NCI-H446 treated with DMSO at 0.1 percent for 48 hours (cell line): ENCODE measurements at regions not wholly inside any gene's neighbourhood (a gene's known extent, or its start where the extent isn't known, plus 50 kb on each side); places are given as distances from the start of the nearest gene placed in this dataset.
"Not testable (repeated sequence)": the region's sequence is repeated elsewhere in the genome, so short reads cannot be mapped to it uniquely, and the experiment has no call there.

Source experiments
- DNase-seq: peaks from one replicate; lab custom pipeline; 2025; lab: John Stamatoyannopoulos, UW

DNA sequence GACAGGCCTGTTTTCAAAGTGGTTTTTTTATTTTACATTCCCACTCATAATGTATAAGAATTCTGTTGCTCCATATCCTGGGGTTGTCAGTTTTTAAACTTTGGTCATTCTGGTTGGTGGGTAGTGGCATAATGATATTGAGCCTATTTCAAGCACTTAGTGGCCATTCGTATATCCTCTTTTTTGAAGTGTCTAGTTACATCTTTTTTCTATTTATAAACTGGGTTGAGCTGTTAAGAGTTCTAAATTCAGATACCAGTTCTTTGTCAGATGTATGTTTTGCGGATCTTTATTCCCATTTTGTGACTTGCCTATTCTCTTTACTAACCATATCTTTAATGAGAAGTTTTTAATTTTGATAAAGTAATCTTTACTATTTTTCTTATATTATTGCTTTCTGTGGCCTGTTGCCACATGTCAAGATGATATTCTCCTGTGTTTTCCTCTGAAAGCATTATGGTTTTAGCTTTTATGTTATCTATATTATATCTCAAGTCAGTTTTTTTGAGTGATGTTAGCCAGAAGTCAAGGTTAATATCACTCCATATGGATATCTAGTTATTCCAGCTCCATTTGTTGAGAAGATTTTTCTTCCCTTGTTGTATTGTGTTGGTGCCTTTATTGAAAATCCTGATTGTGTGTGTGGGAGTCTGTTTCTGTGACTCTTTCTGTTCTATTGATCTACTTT, 110.9 kb downstream of the FHIP1A start:
- no peak for DNase-seq

DNA sequence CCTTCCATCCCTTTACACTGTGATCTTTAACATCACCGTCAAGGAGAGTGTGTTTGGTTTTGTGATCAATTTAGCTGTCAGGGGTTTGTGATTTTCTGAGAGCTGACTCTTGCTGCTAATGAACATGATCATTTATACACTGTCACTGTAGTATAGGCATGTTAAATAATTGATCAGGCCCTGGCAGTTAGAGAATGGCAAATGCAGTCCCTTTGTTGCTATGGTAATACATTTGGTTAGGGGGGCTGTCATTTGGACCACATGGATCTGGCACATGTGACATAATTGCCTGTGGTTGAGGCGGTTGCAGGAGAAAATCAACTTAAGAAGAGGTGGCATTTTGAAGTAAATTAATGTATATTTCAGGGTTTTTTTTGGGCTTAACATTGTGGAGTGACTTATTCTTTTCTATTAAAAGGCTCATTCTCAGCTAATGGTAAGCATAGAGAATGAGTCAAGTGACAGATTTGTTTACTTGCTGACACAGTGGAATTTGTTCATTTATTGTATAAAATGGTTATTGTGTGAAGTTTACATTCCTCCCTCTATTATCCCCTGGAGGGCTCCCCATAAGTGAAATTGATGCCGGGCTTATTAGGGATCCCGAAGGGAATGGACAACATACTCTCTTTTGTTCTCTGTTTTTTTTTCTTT, 114.0 kb downstream of the FHIP1A start:
- no peak for DNase-seq

DNA sequence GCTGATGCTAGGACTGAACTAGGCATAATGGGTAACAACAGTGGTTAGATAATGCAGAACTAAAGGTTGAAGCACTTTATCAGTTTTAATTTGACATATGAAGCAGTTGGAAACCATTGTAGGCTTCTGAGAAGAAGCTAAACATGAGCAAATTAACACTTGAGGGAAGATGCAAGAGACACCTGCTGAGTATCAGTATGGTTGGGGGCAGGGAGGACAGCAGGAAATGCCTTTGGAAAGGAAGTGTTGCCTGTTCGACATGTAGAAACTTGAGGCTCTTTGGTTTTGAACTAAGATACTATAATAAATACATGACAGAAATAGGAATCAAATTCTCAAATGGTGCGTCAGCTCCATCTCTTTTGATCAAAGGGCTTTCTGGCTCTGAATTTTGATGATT, 115.6 kb downstream of the FHIP1A start:
- no peak for DNase-seq

DNA sequence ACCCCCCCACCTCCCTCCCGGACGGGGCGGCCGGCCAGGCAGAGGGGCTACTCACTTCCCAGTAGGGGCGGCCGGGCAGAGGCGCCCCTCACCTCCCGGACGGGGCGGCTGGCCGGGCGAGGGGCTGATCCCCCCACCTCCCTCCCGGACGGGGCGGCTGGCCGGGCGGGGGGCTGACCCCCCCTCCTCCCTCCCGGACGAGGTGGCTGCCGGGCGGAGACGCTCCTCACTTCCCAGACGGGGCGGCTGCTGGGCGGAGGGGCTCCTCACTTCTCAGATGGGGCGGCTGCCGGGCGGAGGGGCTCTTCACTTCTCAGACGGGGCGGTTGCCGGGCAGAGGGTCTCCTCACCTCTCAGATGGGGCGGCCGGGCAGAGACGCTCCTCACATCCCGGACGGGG, 117.5 kb downstream of the FHIP1A start:
- DNase-seq, result not testable (repeated sequence)

DNA sequence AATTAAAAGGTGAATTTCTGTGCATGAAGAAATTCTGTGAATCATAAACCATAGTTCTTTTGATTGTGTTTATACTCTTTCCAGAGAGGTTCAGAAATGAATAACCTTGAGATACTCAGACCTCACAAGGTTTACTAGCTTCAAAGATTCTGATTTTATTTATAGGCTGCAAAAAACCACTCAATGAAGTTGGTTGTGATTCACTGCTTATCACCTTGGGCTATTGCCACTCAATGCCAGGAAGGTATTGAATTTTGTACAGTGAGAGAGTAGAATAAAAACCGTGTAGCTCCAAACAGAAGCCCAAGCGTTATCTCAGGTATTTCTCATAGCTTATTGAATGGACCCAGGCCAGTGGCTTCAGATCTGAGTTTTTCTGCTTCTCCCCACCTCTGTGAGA, 118.7 kb downstream of the FHIP1A start:
- no peak for DNase-seq

- no peak for DNase-seq
Observed at GRCh38 chr4:151529187-151529586, 120.2 kb downstream of the FHIP1A start.

GRCh38 chr4:151530230-151530629, 121.3 kb downstream of the FHIP1A start:
- DNase-seq, result no peak

GRCh38 chr4:151530783-151531182, 121.8 kb downstream of the FHIP1A start:
- no peak for DNase-seq

DNA sequence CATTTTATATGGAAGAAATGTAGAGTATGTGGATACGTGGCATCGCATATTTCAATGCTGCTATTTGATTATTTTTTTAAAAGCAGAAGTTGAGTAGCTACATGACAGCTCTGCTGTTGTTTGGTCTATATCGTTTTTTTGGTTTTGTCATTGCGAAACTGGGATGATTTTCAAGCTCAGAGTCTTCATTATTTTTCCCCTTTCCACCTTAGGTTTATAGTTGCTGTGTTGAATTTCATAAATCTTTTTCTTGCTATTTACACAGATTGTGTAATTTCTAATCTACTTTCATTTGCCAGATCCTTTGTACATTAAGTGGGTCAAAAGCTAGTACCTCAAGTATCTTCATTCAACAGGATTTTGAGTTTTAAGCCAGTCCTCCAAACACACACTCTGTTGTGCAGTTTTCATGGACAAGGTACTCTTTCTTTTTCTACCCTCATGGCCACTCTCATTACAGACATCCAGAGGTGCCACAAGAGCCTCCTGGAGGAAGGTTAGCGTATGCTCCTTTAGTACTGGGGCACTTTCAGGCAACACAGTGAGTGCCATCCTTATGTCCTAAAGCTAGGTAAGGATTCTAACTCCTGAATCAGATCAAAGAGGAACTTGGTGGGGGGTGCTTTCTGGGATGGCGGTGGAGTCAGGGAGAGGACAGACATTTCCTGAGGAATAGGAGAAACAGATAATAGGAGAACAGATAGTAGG, 123.2 kb downstream of the FHIP1A start:
- DNase-seq, result no peak

DNA sequence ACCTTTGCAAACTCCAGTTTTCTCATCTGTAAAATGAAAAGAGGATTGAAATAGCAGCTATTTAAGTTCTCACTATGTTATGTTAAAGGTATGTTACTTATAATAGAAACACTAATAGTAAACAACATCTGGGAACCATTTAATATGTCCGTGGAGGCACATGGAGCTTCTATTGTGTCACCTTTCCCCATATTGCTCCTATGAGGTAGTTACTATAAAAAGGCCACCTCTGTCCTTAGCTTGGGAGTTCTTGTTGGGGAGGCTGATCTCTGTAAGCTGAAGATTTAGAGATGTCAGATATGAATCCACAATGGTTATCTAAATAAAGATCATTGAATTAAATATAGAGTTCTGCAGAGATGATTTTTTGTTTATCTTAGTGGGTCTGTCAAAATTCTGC, 125.2 kb downstream of the FHIP1A start:
- DNase-seq, result no peak

- DNase-seq, result no peak
Observed at GRCh38 chr4:151535366-151535765, 126.4 kb downstream of the FHIP1A start.

GRCh38 chr4:151537687-151538086, 128.7 kb downstream of the FHIP1A start:
- no peak for DNase-seq

DNA sequence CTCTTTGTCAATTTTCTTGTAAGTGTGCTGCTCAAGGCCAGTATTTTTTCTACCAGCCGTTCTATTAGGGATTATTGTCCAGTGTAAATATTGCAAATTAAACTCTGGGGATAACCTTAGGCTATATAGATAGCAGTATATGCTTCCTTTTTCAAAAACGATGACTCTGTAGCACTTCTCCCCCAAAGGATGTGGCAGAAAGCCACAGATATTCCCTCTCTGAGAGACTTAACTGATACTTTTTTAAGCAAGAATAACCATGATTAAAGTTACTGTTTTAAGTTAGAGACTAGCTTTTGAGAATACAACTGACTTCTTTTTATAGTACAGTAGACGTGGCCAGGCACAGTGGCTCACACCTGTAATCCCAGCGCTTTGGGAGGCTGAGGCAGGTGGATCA, 130.0 kb downstream of the FHIP1A start:
- DNase-seq, result no peak

GRCh38 chr4:151540728-151541388, 131.9 kb downstream of the FHIP1A start:
- no peak for DNase-seq

GRCh38 chr4:151541389-151542071, 132.6 kb downstream of the FHIP1A start:
- peak; percentile 18 for DNase-seq

DNA sequence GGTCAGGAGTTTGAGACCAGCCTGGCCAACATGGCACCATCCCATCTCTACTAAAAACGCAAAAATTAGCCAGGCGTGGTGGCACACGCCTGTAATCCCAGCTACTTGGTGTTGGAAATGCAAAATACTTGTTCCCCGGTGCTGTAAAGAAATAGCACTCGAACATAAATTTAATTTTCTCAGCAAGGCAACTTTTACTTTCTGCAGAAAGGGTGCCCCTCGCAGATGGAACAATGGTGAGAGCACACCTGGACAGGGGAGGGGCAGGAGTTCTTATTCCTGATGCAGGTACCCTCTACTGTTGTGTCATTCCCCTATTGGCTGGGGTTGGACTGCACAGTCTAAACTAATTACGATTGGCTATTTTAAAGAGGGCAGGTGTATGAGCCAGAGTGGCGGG, 139.7 kb downstream of the FHIP1A start:
- no peak for DNase-seq

GRCh38 chr4:151549378-151549777, 140.4 kb downstream of the FHIP1A start:
- not testable (repeated sequence) for DNase-seq

DNA sequence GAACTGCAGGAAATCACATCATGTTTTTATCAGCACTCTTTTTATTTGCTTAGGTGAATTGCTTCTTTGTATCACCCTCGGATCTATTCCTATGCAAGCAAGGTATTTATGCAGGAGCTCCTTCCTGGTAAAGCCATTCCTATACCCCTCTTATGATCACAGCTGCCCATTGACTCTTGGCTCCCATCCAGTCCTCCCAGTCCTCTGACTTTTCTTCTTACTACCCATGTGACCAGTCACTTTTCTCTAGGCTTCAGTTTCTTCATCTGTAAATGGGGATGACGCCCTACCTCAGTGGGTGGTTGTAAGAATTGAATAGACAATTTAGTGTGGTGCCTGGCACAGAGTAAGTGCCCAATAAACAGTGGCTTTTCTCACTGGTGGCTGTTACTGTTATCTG, 144.9 kb downstream of the FHIP1A start:
- DNase-seq, result no peak

- DNase-seq, result no peak
Observed at GRCh38 chr4:151555151-151555945, 146.4 kb downstream of the FHIP1A start.

DNA sequence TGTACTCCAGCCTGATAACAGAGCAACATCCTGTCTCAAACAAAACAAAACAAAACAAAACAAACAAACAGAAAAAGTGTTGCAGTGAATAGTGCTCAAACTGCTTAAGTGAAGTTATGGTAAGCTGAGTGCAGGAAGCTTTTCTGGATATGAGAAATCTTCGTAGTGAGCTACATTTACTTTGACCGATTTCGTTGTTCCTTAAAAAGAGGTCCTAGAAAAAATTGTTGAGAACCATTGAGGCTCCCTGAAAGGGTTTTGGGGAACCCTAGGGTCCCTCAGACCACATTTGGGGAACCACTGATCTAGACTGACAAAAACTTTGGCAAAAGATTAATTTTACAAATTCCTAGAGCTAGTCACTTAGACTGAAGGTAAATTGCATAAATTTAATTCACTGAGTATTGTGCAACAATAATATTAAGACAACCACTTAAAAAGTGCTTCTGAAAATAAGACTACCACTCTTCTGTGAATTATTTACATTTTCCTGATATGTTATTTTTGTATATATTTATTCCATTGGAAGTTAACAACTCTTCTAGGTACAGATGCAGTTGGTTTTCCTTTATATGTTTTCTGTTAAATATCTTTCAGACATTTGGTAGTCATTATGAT, 149.6 kb downstream of the FHIP1A start:
- DNase-seq, result no peak

- no peak for DNase-seq
Observed at GRCh38 chr4:151559595-151559994, 150.6 kb downstream of the FHIP1A start.
